Upper lobe of left lung (tissue), 4 donors: ENCODE measurements at regions not wholly inside any gene's neighbourhood (a gene's known extent, or its start where the extent isn't known, plus 50 kb on each side); places are given as distances from the start of the nearest gene placed in this dataset.
"Not testable (repeated sequence)": the region's sequence is repeated elsewhere in the genome, so short reads cannot be mapped to it uniquely, and the experiment has no call there.

Experiments used
- EP300 ChIP-seq, 4 donors: sonication (generic); formaldehyde crosslinking; IDR thresholded peaks; one replicate each; pipeline ENCODE4 v1.5.1; 2017; ENCODE audit warnings: antibody characterized with exemption in 4 of 4, control low read depth in 2 of 4
- TF ChIP-seq, protein P1 (sequence below), 6 experiments: fragments of 450-650 bp in 4 of 6; fragments of 200-600 bp in 2 of 6; sonication (generic) in 2 of 6; IDR thresholded peaks; one replicate each; pipeline ENCODE4 v1.5.1; 2016 to 2019; ENCODE audit warnings: antibody characterized with exemption in 6 of 6

DNA sequence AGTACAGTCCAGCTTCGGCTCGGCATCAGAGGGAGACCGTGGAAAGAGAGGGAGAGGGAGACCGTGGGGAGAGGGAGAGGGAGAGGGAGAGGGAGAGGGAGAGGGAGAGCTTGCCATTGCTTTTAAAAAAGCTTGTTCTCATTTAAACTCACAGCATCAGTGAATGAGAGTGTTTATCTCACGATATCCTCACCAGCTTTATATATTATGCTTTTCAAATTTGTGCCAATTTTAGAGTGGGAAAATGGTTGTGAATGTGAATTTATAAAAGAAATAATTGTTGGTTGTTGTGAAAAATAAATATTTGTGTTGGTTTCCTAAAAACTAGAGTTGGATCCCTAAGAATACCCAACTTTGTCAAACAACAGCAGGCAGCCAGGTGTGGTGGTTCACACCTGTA lies 170.1 kb downstream of the NRN1 start:
- TF ChIP-seq EP300 (IDR thresholded peaks at IDR 0.05), result not testable (repeated sequence)
- TF ChIP-seq, protein P1, sequence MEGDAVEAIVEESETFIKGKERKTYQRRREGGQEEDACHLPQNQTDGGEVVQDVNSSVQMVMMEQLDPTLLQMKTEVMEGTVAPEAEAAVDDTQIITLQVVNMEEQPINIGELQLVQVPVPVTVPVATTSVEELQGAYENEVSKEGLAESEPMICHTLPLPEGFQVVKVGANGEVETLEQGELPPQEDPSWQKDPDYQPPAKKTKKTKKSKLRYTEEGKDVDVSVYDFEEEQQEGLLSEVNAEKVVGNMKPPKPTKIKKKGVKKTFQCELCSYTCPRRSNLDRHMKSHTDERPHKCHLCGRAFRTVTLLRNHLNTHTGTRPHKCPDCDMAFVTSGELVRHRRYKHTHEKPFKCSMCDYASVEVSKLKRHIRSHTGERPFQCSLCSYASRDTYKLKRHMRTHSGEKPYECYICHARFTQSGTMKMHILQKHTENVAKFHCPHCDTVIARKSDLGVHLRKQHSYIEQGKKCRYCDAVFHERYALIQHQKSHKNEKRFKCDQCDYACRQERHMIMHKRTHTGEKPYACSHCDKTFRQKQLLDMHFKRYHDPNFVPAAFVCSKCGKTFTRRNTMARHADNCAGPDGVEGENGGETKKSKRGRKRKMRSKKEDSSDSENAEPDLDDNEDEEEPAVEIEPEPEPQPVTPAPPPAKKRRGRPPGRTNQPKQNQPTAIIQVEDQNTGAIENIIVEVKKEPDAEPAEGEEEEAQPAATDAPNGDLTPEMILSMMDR (IDR thresholded peaks at IDR 0.05), result not testable (repeated sequence)
